ENCODE measurements at regions not wholly inside any gene's neighbourhood (a gene's known extent, or its start where the extent isn't known, plus 50 kb on each side); places are given as distances from the start of the nearest gene placed in this dataset.

DNA sequence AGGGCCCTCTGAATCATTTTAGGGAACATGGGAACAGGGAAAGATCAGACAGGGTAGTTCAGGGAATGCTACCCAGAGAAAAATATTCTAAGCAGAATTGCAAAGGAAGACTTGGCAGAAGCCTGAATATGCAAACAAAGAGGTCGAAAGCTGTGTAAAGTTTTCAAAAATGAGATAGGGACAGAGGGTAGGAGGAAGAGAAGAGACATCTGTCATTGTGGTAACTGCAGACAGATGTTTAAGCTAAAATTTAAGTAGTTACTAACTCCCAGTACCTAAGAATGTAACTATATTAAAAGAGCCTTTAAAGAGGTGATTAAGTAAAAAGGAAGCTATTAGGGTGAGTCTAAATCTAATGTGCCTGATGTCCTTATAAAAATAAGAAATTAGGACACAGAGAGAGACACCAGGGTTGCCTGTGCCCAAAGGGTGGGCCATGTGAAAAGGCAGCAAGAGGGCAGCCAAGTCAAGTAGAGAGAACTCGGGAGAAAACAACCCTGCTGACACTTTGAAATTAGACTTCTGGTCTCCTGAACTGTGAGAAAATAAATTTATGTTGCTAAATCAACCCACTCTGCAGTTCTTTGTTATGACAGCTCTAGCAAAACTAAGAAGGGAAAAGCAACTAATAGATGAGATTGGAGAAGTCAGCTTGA, 1647.4 kb upstream of the C9orf72 start:
- Histone ChIP-seq H3K27ac (no peak overlapping the region), H3K36me3 (no peaks in the 10 kb centered on the region), H3K9me3 (no peaks in the 10 kb centered on the region), H3K27me3 (no peaks in the 10 kb centered on the region), H3K4me1 (no peaks in the 10 kb centered on the region), H3K4me3 (no peak overlapping the region), H3K9ac (ENCODE audit: low read depth in 2 of 2, low read length in 2 of 2) (no peak overlapping the region)
- TF ChIP-seq, protein P1, sequence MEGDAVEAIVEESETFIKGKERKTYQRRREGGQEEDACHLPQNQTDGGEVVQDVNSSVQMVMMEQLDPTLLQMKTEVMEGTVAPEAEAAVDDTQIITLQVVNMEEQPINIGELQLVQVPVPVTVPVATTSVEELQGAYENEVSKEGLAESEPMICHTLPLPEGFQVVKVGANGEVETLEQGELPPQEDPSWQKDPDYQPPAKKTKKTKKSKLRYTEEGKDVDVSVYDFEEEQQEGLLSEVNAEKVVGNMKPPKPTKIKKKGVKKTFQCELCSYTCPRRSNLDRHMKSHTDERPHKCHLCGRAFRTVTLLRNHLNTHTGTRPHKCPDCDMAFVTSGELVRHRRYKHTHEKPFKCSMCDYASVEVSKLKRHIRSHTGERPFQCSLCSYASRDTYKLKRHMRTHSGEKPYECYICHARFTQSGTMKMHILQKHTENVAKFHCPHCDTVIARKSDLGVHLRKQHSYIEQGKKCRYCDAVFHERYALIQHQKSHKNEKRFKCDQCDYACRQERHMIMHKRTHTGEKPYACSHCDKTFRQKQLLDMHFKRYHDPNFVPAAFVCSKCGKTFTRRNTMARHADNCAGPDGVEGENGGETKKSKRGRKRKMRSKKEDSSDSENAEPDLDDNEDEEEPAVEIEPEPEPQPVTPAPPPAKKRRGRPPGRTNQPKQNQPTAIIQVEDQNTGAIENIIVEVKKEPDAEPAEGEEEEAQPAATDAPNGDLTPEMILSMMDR (IDR thresholded peaks at IDR 0.05): no peak
- no peak for DNase-seq
- intact Hi-C loops (cut with DNase I): no loop called here

DNA sequence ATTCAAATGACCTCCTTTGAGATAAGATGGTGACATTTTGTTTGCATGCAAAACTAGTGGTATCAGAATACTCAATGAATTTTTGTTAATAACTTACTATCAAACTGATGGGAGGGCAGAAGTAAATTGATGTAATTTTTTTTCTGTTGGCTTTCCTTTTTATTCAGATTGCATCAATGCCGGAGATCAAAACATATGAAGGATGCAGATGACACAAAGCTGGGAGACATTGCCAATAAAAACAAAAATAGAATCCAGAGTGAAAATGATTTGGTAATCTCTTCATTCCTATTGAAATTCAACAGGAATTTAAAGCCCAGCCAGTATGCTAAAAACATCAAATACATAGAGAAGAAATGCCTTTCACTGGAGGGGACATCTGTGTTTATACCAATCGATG, 1655.3 kb upstream of the C9orf72 start:
- H3K36me3 ChIP-seq: no peaks in the 10 kb centered on the region
- H3K27me3 ChIP-seq: no peaks in the 10 kb centered on the region
- TF ChIP-seq, protein P1 (IDR thresholded peaks at IDR 0.05): no peak
- no peaks in the 10 kb centered on the region for H3K4me1 ChIP-seq
- H3K27ac ChIP-seq: no peak overlapping the region
- intact Hi-C loops (cut with DNase I): no loop called here
- no peak for DNase-seq
- H3K9me3 ChIP-seq: no peaks in the 10 kb centered on the region
- H3K4me3 ChIP-seq: no peak overlapping the region
- H3K9ac ChIP-seq (ENCODE audit: low read depth in 2 of 2, low read length in 2 of 2): no peak overlapping the region

DNA sequence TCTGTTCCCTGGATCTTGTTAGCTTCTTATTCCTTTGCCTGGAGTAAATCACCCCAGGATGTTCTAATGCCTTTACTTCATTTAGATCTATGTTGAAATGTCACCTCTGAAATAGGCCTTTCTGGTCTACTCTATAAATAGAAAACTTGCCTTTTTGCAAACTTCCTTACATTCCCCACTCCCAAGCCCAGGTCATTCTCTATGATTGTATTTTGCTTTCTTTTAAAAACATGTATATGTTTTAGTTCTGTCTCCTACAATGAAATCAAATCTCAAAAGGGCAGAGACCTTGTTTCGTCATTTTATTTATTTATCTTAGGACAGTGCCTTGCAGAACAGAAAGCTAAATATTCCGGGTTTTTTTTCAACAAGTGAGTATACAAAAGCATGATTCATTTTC, 1657.7 kb upstream of the C9orf72 start:
- intact Hi-C loops (cut with DNase I): no loop called here
- H3K27ac ChIP-seq: no peak overlapping the region
- no peaks in the 10 kb centered on the region for H3K36me3 ChIP-seq
- no peak overlapping the region for H3K4me3 ChIP-seq
- DNase-seq: no peak
- H3K27me3 ChIP-seq: no peaks in the 10 kb centered on the region
- no peaks in the 10 kb centered on the region for H3K4me1 ChIP-seq
- no peak overlapping the region for H3K9ac ChIP-seq (ENCODE audit: low read depth in 2 of 2, low read length in 2 of 2)
- TF ChIP-seq, protein P1 (IDR thresholded peaks at IDR 0.05): no peak
- H3K9me3 ChIP-seq: no peaks in the 10 kb centered on the region

DNA sequence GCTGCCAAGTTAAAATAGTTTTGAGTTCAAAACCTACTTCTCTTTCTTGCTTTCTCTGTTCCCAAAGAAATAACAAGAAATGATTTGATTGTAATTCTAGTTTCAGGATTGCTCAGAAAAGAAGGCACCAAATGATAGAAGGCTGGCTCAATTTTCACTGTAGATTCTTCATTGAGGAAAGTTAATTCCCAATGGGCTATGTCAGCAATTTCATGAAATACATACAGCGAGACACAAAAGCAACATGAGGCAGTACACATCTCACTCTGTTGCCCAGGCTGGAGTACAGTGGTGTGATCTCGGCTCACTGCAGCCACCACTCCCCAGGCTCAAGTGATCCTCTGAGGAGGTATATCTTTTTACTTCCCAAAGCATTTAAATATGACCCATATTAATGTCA, 1659.9 kb upstream of the C9orf72 start:
- intact Hi-C loops (cut with DNase I): no loop called here

DNA sequence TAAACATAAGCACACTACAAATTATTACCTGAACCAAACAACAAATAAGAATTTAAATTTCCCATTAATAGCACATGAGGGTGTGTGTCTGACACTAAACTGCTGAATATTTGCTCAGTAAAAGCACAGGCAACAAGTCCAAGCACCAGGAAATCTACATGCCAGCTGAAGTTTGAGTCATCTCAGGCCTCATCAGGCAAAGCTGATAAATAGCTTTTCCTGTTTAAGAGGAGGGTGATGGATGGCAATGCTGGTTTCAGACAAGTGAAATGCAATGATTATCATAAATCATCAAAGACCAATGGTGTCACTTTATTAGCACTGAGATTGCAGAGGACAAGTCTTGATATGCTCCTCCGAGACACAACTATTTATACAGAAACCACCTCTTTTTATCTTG, 1668.0 kb upstream of the C9orf72 start:
- DNase-seq: no peak
- Histone ChIP-seq H3K9me3 (no peaks in the 10 kb centered on the region), H3K27me3 (no peaks in the 10 kb centered on the region), H3K4me3 (no peak overlapping the region), H3K9ac (ENCODE audit: low read depth in 2 of 2, low read length in 2 of 2) (no peak overlapping the region), H3K36me3 (no peaks in the 10 kb centered on the region), H3K4me1 (no peaks in the 10 kb centered on the region), H3K27ac (no peak overlapping the region)
- TF ChIP-seq, protein P1 (IDR thresholded peaks at IDR 0.05): no peak
- intact Hi-C loops (cut with DNase I): no loop called here

More for the DNA sequence above, 1659.9 kb upstream of the C9orf72 start:
- no peak overlapping the region for H3K4me3 ChIP-seq
- DNase-seq: no peak
- no peaks in the 10 kb centered on the region for H3K27me3 ChIP-seq
- H3K36me3 ChIP-seq: no peaks in the 10 kb centered on the region
- no peak overlapping the region for H3K9ac ChIP-seq (ENCODE audit: low read depth in 2 of 2, low read length in 2 of 2)
- TF ChIP-seq, protein P1 (IDR thresholded peaks at IDR 0.05): no peak
- no peak overlapping the region for H3K27ac ChIP-seq
- H3K9me3 ChIP-seq: no peaks in the 10 kb centered on the region
- no peaks in the 10 kb centered on the region for H3K4me1 ChIP-seq
